SW480 (cell line): ENCODE measurements at regions not wholly inside any gene's neighbourhood (a gene's known extent, or its start where the extent isn't known, plus 50 kb on each side); places are given as distances from the start of the nearest gene placed in this dataset.
A peak's percentile ranks its signal among the peaks of the same experiment; 100 is the strongest.
"Not testable (repeated sequence)": the region's sequence is repeated elsewhere in the genome, so short reads cannot be mapped to it uniquely, and the experiment has no call there.

Experiments used
- DNase-seq: peaks from one replicate; pipeline ENCODE4 v3.0.0-alpha.2; 2016; ENCODE audit warnings: low spot score

- DNase-seq: no peak
Observed at GRCh38 chr12:47610686-47611252, 95.1 kb downstream of the RPAP3 start.

GRCh38 chr12:47609806-47610205 is 96.0 kb downstream of the RPAP3 start:
- no peak for DNase-seq

GRCh38 chr12:47608671-47609070 is 97.2 kb downstream of the RPAP3 start:
- not testable (repeated sequence) for DNase-seq

GRCh38 chr12:47604221-47604873 is 101.5 kb downstream of the RPAP3 start:
- no peak for DNase-seq

- DNase-seq: no peak
Observed at GRCh38 chr12:47602949-47603558, 102.8 kb downstream of the RPAP3 start.

GRCh38 chr12:47602325-47602724 is 103.5 kb downstream of the RPAP3 start:
- DNase-seq: no peak

GRCh38 chr12:47601071-47601470 is 104.8 kb downstream of the RPAP3 start:
- no peak for DNase-seq

GRCh38 chr12:47591795-47592194 is 114.0 kb downstream of the RPAP3 start:
- no peak for DNase-seq

- DNase-seq: no peak
Observed at GRCh38 chr12:47591361-47591791, 114.5 kb downstream of the RPAP3 start.

- no peak for DNase-seq
Observed at GRCh38 chr12:47590771-47591360, 115.0 kb downstream of the RPAP3 start.

- no peak for DNase-seq
Observed at GRCh38 chr12:47586952-47587669, 118.7 kb downstream of the RPAP3 start.

- no peak for DNase-seq
Observed at GRCh38 chr12:47585507-47585906, 120.3 kb downstream of the RPAP3 start.

- DNase-seq: no peak
Observed at GRCh38 chr12:47578836-47579235, 127.0 kb downstream of the RPAP3 start.

GRCh38 chr12:47577206-47577989 is 128.4 kb downstream of the RPAP3 start:
- DNase-seq: no peak

- no peak for DNase-seq
Observed at GRCh38 chr12:47576289-47576945, 129.4 kb downstream of the RPAP3 start.

- DNase-seq: no peak
Observed at GRCh38 chr12:47574252-47575021, 131.4 kb downstream of the RPAP3 start.

GRCh38 chr12:47573146-47573659 is 132.6 kb downstream of the RPAP3 start:
- no peak for DNase-seq

GRCh38 chr12:47570151-47570550 is 135.7 kb downstream of the RPAP3 start:
- no peak for DNase-seq

- no peak for DNase-seq
Observed at GRCh38 chr12:47562201-47562600, 143.6 kb downstream of the RPAP3 start.

- DNase-seq: peak; percentile 88
Observed at GRCh38 chr12:47561746-47562145, 144.1 kb downstream of the RPAP3 start.
